ENCODE measurements at regions not wholly inside any gene's neighbourhood (a gene's known extent, or its start where the extent isn't known, plus 50 kb on each side); places are given as distances from the start of the nearest gene placed in this dataset.

- DNase-seq: no peak
- 7% methylated on average over 3 of the region's 3 CpGs for WGBS (ENCODE audit: low lambda C conversion rate)
- no peaks in the 10 kb centered on the region for H3K27me3 ChIP-seq (ENCODE audit: insufficient read depth)
- POLR2A ChIA-PET: no interaction called here
- H3K9me3 ChIP-seq: no peaks in the 10 kb centered on the region
- H3K4me1 ChIP-seq (ENCODE audit: control insufficient read depth in 1 of 2, insufficient read depth in 2 of 2, low read depth in 1 of 2, low read length in 1 of 2): no peaks in the 10 kb centered on the region
- H3K79me2 ChIP-seq (ENCODE audit: insufficient read depth): no peaks in the 10 kb centered on the region
- no peak overlapping the region for H2AFZ ChIP-seq (ENCODE audit: low read depth)
- no peaks in the 10 kb centered on the region for H3K36me3 ChIP-seq (replicated peaks in 1 of 2; ENCODE audit: control insufficient read depth in 1 of 2, insufficient read depth in 2 of 2, low read length in 1 of 2)
- no peak overlapping the region for H3K27ac ChIP-seq (ENCODE audit: low read depth in 2 of 2, low read length in 1 of 2)
- no peaks in the 10 kb centered on the region for H3F3A ChIP-seq (replicated peaks; ENCODE audit: insufficient read depth)
- CTCF ChIA-PET: no interaction called here
- no peak overlapping the region for H3K4me3 ChIP-seq (ENCODE audit: low read depth in 2 of 2, low read length in 1 of 2)
- H3K9ac ChIP-seq: no peak overlapping the region
- H3K4me2 ChIP-seq: no peak overlapping the region
- H4K20me1 ChIP-seq (ENCODE audit: insufficient read depth): no peaks in the 10 kb centered on the region
- no peak for TF ChIP-seq ELF1 (IDR thresholded peaks at IDR 0.05)
- no peak for TF ChIP-seq RCOR1 (IDR thresholded peaks at IDR 0.05; ENCODE audit: low read length)
- no peak for TF ChIP-seq TEAD4 (IDR thresholded peaks at IDR 0.05; ENCODE audit: borderline replicate concordance, insufficient read depth)
- no peak for TF ChIP-seq JUND (IDR thresholded peaks at IDR 0.05)
- TF ChIP-seq RFX5 (IDR thresholded peaks at IDR 0.05; ENCODE audit: low read length): no peak
- H3K9me2 ChIP-seq: no peaks in the 10 kb centered on the region
Measured at GRCh38 chr16:13708347-13709120, 211.4 kb upstream of the ERCC4 start.

- Histone ChIP-seq H3K4me3 (ENCODE audit: low read depth in 2 of 2, low read length in 1 of 2) (no peak overlapping the region), H3K27ac (ENCODE audit: low read depth in 2 of 2, low read length in 1 of 2) (no peak overlapping the region), H3F3A (replicated peaks; ENCODE audit: insufficient read depth) (no peaks in the 10 kb centered on the region), H4K20me1 (ENCODE audit: insufficient read depth) (no peaks in the 10 kb centered on the region), H3K79me2 (ENCODE audit: insufficient read depth) (no peaks in the 10 kb centered on the region), H3K27me3 (ENCODE audit: insufficient read depth) (no peaks in the 10 kb centered on the region), H2AFZ (ENCODE audit: low read depth) (no peak overlapping the region), H3K9ac (no peak overlapping the region), H3K9me3 (no peaks in the 10 kb centered on the region), H3K4me2 (no peak overlapping the region), H3K36me3 (replicated peaks in 1 of 2; ENCODE audit: control insufficient read depth in 1 of 2, insufficient read depth in 2 of 2, low read length in 1 of 2) (no peaks in the 10 kb centered on the region), H3K4me1 (ENCODE audit: control insufficient read depth in 1 of 2, insufficient read depth in 2 of 2, low read depth in 1 of 2, low read length in 1 of 2) (no peaks in the 10 kb centered on the region), H3K9me2 (no peaks in the 10 kb centered on the region)
- DNase-seq: no peak
- TF ChIP-seq EZH2phosphoT487 (IDR thresholded peaks at IDR 0.05; ENCODE audit: borderline replicate concordance, low read depth): no peak
- no peak for TF ChIP-seq CTCF (IDR thresholded peaks at IDR 0.05)
- TF ChIP-seq ELF1 (IDR thresholded peaks at IDR 0.05): no peak
- POLR2A ChIA-PET: no interaction called here
- CTCF ChIA-PET: no interaction called here
- WGBS (ENCODE audit: low lambda C conversion rate): 23% methylated on average over 7 of the region's 7 CpGs
Measured at GRCh38 chr16:13718748-13719147, 201.2 kb upstream of the ERCC4 start.

GRCh38 chr16:13727943-13728342, 192.0 kb upstream of the ERCC4 start:
- no peaks in the 10 kb centered on the region for H3F3A ChIP-seq (replicated peaks; ENCODE audit: insufficient read depth)

More at GRCh38 chr16:13727943-13728342, 192.0 kb upstream of the ERCC4 start:
- Histone ChIP-seq H3K9ac (no peak overlapping the region), H3K9me3 (no peaks in the 10 kb centered on the region), H3K36me3 (replicated peaks in 1 of 2; ENCODE audit: control insufficient read depth in 1 of 2, insufficient read depth in 2 of 2, low read length in 1 of 2) (no peaks in the 10 kb centered on the region), H3K79me2 (ENCODE audit: insufficient read depth) (no peaks in the 10 kb centered on the region), H3K4me1 (ENCODE audit: control insufficient read depth in 1 of 2, insufficient read depth in 2 of 2, low read depth in 1 of 2, low read length in 1 of 2) (no peaks in the 10 kb centered on the region), H3K27me3 (ENCODE audit: insufficient read depth) (no peaks in the 10 kb centered on the region), H3K9me2 (no peaks in the 10 kb centered on the region), H3K27ac (ENCODE audit: low read depth in 2 of 2, low read length in 1 of 2) (no peak overlapping the region), H2AFZ (ENCODE audit: low read depth) (no peak overlapping the region), H3K4me2 (no peak overlapping the region), H4K20me1 (ENCODE audit: insufficient read depth) (no peaks in the 10 kb centered on the region), H3K4me3 (ENCODE audit: low read depth in 2 of 2, low read length in 1 of 2) (no peak overlapping the region)
- POLR2A ChIA-PET: no interaction called here
- 1% methylated on average over 3 of the region's 3 CpGs for WGBS (ENCODE audit: low lambda C conversion rate)
- no peak for DNase-seq
- CTCF ChIA-PET: no interaction called here
- no peak for TF ChIP-seq RAD21 (IDR thresholded peaks at IDR 0.05; ENCODE audit: low read length)
- TF ChIP-seq IRF3 (IDR thresholded peaks at IDR 0.05; ENCODE audit: low read depth, low read length): no peak
- no peak for TF ChIP-seq TCF12 (IDR thresholded peaks at IDR 0.05)
- TF ChIP-seq MXI1 (IDR thresholded peaks at IDR 0.05; ENCODE audit: low read depth, low read length): no peak
- TF ChIP-seq PBX3 (IDR thresholded peaks at IDR 0.05): no peak

Data from SK-N-SH (cell line).